HUES48 (cell line): ENCODE measurements at regions not wholly inside any gene's neighbourhood (a gene's known extent, or its start where the extent isn't known, plus 50 kb on each side); places are given as distances from the start of the nearest gene placed in this dataset.

Experiments
- H3K27ac ChIP-seq: one replicate; pipeline ENCODE4 v1.7.0; 2013; ENCODE audit warnings: low read depth, low read length, inconsistent platforms
- H3K27me3 ChIP-seq: 2 replicates; pipeline ENCODE4 v1.6.1; 2013; ENCODE audit warnings: mild to moderate bottlenecking, low read length; ENCODE audit not compliant: control insufficient read depth, insufficient read depth
- H3K36me3 ChIP-seq: 2 replicates; pipeline ENCODE4 v1.6.1; 2013; ENCODE audit warnings: low read length; ENCODE audit not compliant: control insufficient read depth, insufficient read depth
- H3K4me1 ChIP-seq: 2 replicates; pipeline ENCODE4 v1.6.1; 2013; ENCODE audit warnings: mild to moderate bottlenecking, low read length; ENCODE audit not compliant: control insufficient read depth, insufficient read depth
- H3K4me3 ChIP-seq: 2 replicates; pipeline ENCODE4 v1.5.1; 2013; ENCODE audit warnings: mild to moderate bottlenecking, low read depth, low read length
- H3K9ac ChIP-seq: 2 replicates; pipeline ENCODE4 v1.6.1; 2013; ENCODE audit warnings: mild to moderate bottlenecking, low read depth, low read length, moderate library complexity
- H3K9me3 ChIP-seq: 2 replicates; pipeline ENCODE4 v1.6.1; 2013; ENCODE audit warnings: low read length; ENCODE audit not compliant: control insufficient read depth, insufficient read depth

DNA sequence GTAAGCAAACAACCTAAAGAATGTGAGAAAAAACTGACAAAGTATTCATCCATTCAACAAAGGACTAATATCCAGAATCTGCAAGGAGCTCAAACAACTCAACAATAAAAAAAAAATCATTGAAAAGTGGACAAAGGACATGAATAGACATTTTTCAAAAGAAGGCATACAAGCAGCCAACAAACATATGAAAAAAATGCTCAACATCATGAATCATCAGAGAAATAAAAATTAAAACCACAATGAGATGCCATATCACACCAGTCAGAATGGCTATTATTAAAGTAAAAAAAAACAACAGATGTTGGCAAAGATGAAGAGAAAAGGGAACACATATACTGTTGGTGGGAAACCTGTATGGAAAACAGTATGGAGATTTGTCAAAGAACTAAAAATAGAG lies 120.7 kb upstream of the ADGRL3 start:
- H3K9me3 ChIP-seq, result no peaks in the 10 kb centered on the region
- no peaks in the 10 kb centered on the region for H3K4me1 ChIP-seq
- H3K9ac ChIP-seq, result no peak overlapping the region
- H3K36me3 ChIP-seq, result no peaks in the 10 kb centered on the region
- H3K27me3 ChIP-seq, result no peaks in the 10 kb centered on the region
- no peak overlapping the region for H3K27ac ChIP-seq
- H3K4me3 ChIP-seq, result no peak overlapping the region

DNA sequence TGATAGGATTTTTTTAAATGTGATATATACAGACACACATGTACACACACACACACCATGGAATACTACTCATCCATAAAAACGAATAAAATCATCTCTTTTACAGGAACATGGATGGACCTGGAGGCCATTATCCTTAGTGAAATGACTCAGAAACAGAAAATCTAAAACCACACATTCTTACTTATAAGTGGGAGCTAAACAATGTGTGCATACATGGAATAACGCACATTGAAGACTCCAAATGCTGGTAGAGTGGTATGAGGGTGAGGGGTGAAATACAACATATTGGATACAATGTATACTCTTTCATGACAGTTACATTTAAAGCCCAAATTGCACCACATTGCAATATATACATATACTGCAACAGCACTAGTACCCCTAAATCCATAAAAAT lies 120.2 kb upstream of the ADGRL3 start:
- Histone ChIP-seq H3K36me3 (no peaks in the 10 kb centered on the region), H3K9me3 (no peaks in the 10 kb centered on the region), H3K27me3 (no peaks in the 10 kb centered on the region), H3K4me3 (no peak overlapping the region), H3K4me1 (no peaks in the 10 kb centered on the region), H3K9ac (no peak overlapping the region), H3K27ac (no peak overlapping the region)

DNA sequence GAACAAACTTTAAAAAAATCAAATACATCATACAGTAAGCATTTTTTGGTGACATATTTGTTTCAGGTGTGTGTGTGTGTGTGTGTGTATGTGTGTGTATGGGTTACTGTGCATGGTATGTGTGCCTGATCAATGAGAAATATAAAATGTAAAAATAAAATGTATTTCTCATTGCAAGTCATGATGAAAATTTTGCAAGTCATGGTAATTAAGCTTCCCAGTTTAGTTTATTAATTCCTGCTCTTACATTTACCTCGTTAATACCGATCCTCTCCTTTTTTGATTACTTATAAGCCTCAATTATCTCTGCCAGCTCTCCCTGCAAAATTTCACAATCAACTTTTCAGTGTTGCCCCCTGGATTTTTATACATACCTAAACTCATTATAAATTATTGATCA lies 114.6 kb upstream of the ADGRL3 start:
- Histone ChIP-seq H3K27me3 (no peaks in the 10 kb centered on the region), H3K4me3 (no peak overlapping the region), H3K9ac (no peak overlapping the region), H3K9me3 (no peaks in the 10 kb centered on the region), H3K36me3 (no peaks in the 10 kb centered on the region), H3K27ac (no peak overlapping the region), H3K4me1 (no peaks in the 10 kb centered on the region)

DNA sequence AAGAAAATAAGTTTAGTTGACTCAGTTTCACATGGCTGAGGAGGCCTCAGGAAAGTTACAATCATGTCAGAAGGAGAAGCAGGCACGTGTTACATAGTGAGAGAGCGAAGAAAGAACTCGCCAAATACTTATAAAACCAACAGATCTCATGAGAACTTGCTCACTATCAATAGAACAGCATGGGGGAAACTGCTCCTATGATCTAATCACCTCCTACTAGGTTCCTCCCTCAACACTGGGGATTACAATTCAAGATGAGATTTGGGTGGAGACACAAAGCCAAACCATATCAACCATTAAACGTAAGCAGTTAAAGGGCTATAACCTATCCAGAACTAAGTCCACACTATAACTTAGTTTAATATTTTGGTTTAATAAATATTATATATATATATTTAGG lies 113.8 kb upstream of the ADGRL3 start:
- H3K36me3 ChIP-seq, result no peaks in the 10 kb centered on the region
- H3K27me3 ChIP-seq, result no peaks in the 10 kb centered on the region
- no peaks in the 10 kb centered on the region for H3K4me1 ChIP-seq
- no peak overlapping the region for H3K4me3 ChIP-seq
- H3K9me3 ChIP-seq, result no peaks in the 10 kb centered on the region
- H3K27ac ChIP-seq, result no peak overlapping the region
- H3K9ac ChIP-seq, result no peak overlapping the region

DNA sequence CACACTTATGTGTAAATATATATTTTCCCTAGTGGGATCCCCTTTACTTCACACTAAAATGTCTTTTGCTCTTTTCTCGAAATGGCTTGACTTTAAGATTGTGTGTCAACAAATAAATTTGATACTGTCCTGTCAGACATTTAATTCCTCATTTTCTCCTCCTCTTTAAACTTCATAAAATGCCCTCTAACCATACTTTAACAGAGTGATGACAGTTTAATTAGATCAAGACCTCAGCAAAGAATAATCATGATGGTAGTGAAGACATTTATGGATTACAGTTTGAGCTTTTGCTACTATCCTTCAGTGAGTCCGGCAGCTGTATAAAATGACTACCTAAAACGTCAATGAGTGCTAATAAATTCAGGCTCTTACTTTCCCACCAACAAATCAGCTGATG lies 113.1 kb upstream of the ADGRL3 start:
- H3K27ac ChIP-seq, result no peak overlapping the region
- no peaks in the 10 kb centered on the region for H3K4me1 ChIP-seq
- no peak overlapping the region for H3K9ac ChIP-seq
- no peaks in the 10 kb centered on the region for H3K36me3 ChIP-seq
- no peaks in the 10 kb centered on the region for H3K27me3 ChIP-seq
- no peaks in the 10 kb centered on the region for H3K9me3 ChIP-seq
- H3K4me3 ChIP-seq, result no peak overlapping the region

DNA sequence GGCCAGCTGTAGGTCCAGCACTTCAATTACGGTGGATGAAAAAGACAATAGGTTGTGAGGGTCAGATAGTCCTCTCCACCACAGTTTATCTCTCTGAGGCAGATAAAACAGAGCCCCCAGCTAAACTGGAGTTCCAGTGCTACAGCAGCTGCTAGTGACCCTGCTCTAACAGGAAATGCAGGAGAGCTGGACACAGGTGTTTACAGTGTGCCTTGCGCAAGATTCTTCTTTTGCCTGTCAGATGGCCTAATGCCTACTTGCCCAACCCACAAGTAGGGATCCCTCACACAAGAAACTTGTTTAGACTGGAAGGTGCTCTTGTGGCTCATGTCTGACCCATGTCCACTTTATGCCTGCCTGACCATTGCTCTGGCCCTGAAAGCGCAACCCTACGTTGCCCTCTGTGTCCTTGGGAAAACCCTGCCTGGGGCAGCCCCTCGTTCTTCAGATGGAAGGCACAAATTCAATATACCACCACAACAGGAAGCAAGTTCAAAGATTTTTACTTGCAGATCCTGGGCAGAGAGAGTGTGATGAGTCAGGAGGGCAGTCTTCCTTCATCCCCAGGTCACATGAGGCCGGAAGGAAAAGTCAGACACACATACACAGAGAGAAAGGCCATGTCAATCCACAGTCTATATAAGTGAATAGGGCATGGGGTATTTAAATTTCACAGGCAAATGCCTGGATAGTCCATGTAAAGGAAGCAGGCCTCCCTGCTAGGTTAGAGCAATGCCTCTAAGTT lies 105.1 kb upstream of the ADGRL3 start:
- no peak overlapping the region for H3K9ac ChIP-seq
- no peaks in the 10 kb centered on the region for H3K4me1 ChIP-seq
- no peaks in the 10 kb centered on the region for H3K9me3 ChIP-seq
- H3K27me3 ChIP-seq, result no peaks in the 10 kb centered on the region
- H3K27ac ChIP-seq, result no peak overlapping the region
- no peak overlapping the region for H3K4me3 ChIP-seq
- H3K36me3 ChIP-seq, result no peaks in the 10 kb centered on the region

DNA sequence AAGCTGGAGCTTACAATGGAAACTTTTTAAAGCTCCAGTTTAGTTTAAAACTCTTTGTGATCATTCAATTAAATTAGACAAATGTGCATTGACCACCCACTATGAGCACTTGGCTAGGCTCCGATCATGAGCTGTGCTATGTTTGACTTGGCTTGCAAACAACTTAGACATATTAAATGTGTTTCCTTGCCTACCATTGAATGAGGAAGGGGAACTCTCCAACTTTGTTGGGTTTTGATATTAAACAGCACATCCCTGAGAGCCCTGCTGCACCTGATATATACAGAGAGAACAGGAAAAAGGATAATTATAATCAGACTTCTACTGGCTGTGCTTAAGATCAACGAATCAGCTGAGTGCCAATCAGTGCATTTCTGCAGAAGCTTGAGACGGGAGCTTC lies 71.4 kb upstream of the ADGRL3 start:
- Histone ChIP-seq H3K27ac (no peak overlapping the region), H3K36me3 (no peaks in the 10 kb centered on the region), H3K4me3 (no peak overlapping the region), H3K9me3 (no peaks in the 10 kb centered on the region), H3K4me1 (peaks cover 7% of the 10 kb centered on the region; the same call in 1 of the 2 replicates), H3K27me3 (no peaks in the 10 kb centered on the region), H3K9ac (no peak overlapping the region)

DNA sequence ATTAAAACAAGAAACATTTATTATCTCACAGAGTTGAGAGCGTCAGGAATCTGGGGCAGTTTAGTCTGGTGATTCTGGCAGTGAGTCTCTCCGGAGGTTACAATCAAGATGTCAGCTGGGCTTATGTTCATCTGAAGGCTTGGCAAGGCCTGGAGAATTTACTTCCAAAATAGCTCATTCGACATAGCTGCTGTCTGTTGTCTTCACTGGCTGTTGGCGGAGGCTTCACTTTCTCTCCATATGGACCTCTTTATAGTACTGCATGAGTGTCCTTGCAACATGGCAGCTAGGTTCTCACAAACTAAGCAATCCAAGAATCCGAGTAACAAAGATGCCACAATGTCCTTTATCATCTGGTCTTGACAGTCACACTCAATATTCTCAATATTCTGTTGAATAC lies 70.2 kb upstream of the ADGRL3 start:
- H3K27me3 ChIP-seq, result no peaks in the 10 kb centered on the region
- peaks cover 7% of the 10 kb centered on the region; the same call in 1 of the 2 replicates for H3K4me1 ChIP-seq
- no peak overlapping the region for H3K27ac ChIP-seq
- no peak overlapping the region for H3K9ac ChIP-seq
- no peak overlapping the region for H3K4me3 ChIP-seq
- no peaks in the 10 kb centered on the region for H3K9me3 ChIP-seq
- H3K36me3 ChIP-seq, result no peaks in the 10 kb centered on the region

DNA sequence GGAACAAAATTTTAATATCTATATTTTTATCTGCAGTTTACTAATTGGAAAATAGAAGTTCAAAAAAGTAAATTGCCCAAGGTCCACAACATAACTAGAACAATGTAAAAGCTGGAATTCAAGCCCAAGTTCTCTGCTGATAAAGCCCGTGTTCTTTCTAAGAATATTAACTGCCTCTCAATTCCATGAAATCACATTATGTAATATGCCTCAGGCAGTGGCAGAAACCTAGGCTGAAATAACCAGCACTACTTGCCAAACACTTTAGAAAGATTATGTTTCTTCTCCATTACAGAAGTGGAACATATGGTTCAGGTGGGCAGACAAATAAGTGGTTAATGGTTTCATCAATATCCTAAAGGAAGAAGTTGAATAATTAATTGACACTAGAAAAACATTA lies 56.7 kb upstream of the ADGRL3 start:
- H3K27ac ChIP-seq, result no peak overlapping the region
- H3K4me1 ChIP-seq, result no peaks in the 10 kb centered on the region
- H3K27me3 ChIP-seq, result no peaks in the 10 kb centered on the region
- H3K36me3 ChIP-seq, result no peaks in the 10 kb centered on the region
- H3K4me3 ChIP-seq, result no peak overlapping the region
- no peaks in the 10 kb centered on the region for H3K9me3 ChIP-seq
- no peak overlapping the region for H3K9ac ChIP-seq

DNA sequence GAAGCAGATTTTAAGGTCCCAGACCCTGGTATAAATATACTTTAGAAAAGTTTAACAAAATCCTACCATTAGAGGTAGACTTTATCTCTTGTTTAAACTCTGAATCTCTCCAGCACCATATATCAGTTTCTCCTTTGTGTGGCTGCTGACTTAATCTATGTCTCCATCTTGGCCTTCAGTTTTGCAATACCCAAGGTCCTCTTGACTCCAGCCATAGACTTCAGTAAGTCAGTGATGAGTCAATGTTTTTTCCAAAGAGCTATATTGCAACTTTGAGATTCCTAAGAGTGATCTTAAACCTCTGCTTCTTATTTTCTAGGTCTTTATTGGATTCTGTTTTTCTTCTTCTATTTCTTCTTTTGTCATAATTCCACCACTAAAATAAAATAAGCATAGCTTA lies 50.8 kb upstream of the ADGRL3 start:
- Histone ChIP-seq H3K4me3 (no peak overlapping the region), H3K9me3 (no peaks in the 10 kb centered on the region), H3K36me3 (no peaks in the 10 kb centered on the region), H3K27me3 (no peaks in the 10 kb centered on the region), H3K4me1 (peaks cover 7% of the 10 kb centered on the region), H3K27ac (no peak overlapping the region), H3K9ac (no peak overlapping the region)
